SU-DHL-6 (cell line): ENCODE measurements at regions not wholly inside any gene's neighbourhood (a gene's known extent, or its start where the extent isn't known, plus 50 kb on each side); places are given as distances from the start of the nearest gene placed in this dataset.

Source experiments
- H2AFZ ChIP-seq: fragments of 200-600 bp; sonication (generic); 2 replicates; pipeline ENCODE4 v1.6.1; 2014; ENCODE audit warnings: low read depth, mild to moderate bottlenecking, moderate library complexity, mixed read lengths, antibody characterized with exemption, low read length; ENCODE audit not compliant: severe bottlenecking
- H3F3A ChIP-seq: fragments of 200-600 bp; shearing (Covaris generic); 2 replicates; pipeline ENCODE4 v1.6.0; 2016; ENCODE audit warnings: antibody characterized with exemption, mild to moderate bottlenecking; ENCODE audit not compliant: insufficient read depth
- H3K27ac ChIP-seq: fragments of 200-600 bp; sonication (generic); 2 replicates; pipeline ENCODE4 v1.5.1; 2016; ENCODE audit warnings: low read depth, mild to moderate bottlenecking, low read length, moderate library complexity, mixed read lengths
- H3K27me3 ChIP-seq: fragments of 200-600 bp; sonication (generic), shearing (Covaris generic); 2 replicates; pipeline ENCODE4 v1.6.0; 2014; ENCODE audit warnings: mild to moderate bottlenecking, low read length
- H3K36me3 ChIP-seq: fragments of 200-600 bp; sonication (generic); 2 replicates; pipeline ENCODE4 v1.6.1; 2014; ENCODE audit warnings: mild to moderate bottlenecking, low read length, mixed read lengths
- H3K4me2 ChIP-seq: fragments of 300-600, 200-600 bp; shearing (Covaris generic), sonication (generic); 2 replicates; pipeline ENCODE4 v1.6.0; 2014; ENCODE audit warnings: low read length, low read depth, mild to moderate bottlenecking; ENCODE audit not compliant: poor library complexity, severe bottlenecking
- H3K4me3 ChIP-seq: fragments of 200-600 bp; sonication (generic); 2 replicates; pipeline ENCODE4 v1.5.1; 2014; ENCODE audit warnings: antibody characterized with exemption, low read length, mild to moderate bottlenecking, mixed read lengths; ENCODE audit not compliant: insufficient read depth, poor library complexity, severe bottlenecking
- H3K79me2 ChIP-seq: fragments of 200-600 bp; sonication (generic); 2 replicates; pipeline ENCODE4 v1.6.1; 2014; ENCODE audit warnings: mild to moderate bottlenecking, low read length, moderate library complexity; ENCODE audit not compliant: insufficient read depth
- H3K9ac ChIP-seq: fragments of 200-600 bp; sonication (generic); 2 replicates; pipeline ENCODE4 v1.7.0; 2014; ENCODE audit warnings: mild to moderate bottlenecking, low read length
- H3K9me2 ChIP-seq: fragments of 200-600 bp; sonication (generic); replicated peaks from 2 replicates; pipeline ENCODE4 v1.6.1; 2014; ENCODE audit warnings: low read length; ENCODE audit not compliant: insufficient read depth
- H3K9me3 ChIP-seq: fragments of 200-600 bp; sonication (generic); 2 replicates; pipeline ENCODE4 v1.6.1; 2014; ENCODE audit warnings: low read length, mixed read lengths; ENCODE audit not compliant: insufficient read depth
- H4K20me1 ChIP-seq: fragments of 200-600 bp; sonication (generic); 2 replicates; pipeline ENCODE4 v1.6.1; 2014; ENCODE audit warnings: low read depth, mild to moderate bottlenecking, antibody characterized with exemption, low read length, moderate library complexity, mixed read lengths
- EZH2phosphoT487 ChIP-seq: fragments of 200-600 bp; sonication (generic), shearing (Covaris generic); conservative IDR thresholded peaks from 2 replicates; pipeline ENCODE4 v1.6.1; 2018; ENCODE audit warnings: mild to moderate bottlenecking, antibody characterized with exemption, low read length, moderate library complexity, mixed read lengths
- TF ChIP-seq, protein P1 (sequence below): fragments of 200-600 bp; sonication (generic); IDR thresholded peaks from one replicate; pipeline ENCODE4 v1.5.1; 2017; ENCODE audit warnings: antibody characterized with exemption, mild to moderate bottlenecking, low read length, moderate library complexity; ENCODE audit not compliant: insufficient read depth, poor library complexity, severe bottlenecking

DNA sequence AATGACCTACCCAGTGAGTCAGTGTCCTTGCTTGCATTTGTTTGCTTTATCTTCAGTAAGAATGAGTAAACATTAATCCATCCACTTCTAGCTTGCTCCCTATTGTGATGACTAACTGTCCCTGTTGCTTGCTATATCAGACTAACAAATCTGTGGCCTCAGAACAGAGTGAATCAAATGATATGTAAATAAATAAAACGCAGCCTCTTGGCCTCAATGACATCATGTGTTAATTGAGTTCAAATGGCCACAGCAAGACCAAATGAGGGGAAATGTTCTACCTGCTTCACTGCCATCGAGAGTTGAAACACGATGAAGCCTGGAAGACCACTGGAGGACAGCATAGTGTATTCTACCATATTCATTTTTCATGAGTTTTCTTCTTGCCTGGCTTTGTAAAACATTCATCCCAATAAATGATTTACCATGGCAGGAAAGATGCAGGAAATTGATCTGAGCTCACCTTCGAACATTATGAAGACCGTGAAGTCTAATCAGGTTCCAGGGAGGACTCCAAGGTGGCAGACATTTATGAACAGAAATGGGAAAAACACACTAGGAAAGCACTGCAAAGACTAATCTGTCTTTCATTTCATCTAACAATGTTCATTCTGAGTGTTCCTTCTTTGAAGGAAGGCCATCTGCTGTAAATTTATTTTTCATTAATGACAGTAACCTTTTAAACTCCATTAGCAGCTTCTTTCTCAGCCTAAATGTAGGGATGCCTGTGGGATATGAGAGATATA, 1144.5 kb downstream of the TUSC7 start:
- H3K4me2 ChIP-seq: no peak overlapping the region

DNA sequence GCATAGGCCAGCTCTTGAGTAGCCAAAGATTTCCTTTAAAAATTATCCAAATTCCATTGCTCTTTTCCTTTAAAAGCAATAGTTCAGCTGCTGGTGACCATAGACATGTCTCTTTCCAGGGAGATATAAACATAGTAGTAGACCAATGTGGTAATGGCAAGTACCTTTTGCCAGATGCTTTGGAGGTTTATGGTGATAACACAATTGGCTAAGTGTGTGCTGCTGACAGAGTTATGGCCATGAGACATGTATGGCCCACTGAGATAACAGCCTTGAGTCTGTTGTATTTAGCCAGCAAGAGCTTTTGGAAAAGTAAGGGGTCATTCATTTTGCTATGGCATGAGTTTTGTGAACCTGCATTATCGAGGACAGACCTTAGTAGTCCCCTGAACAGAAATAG, 1146.8 kb downstream of the TUSC7 start:
- no peaks in the 10 kb centered on the region for H3F3A ChIP-seq
- no peaks in the 10 kb centered on the region for H3K9me2 ChIP-seq
- no peaks in the 10 kb centered on the region for H3K36me3 ChIP-seq
- H3K4me3 ChIP-seq: no peak overlapping the region
- no peak for TF ChIP-seq EZH2phosphoT487
- TF ChIP-seq, protein P1, sequence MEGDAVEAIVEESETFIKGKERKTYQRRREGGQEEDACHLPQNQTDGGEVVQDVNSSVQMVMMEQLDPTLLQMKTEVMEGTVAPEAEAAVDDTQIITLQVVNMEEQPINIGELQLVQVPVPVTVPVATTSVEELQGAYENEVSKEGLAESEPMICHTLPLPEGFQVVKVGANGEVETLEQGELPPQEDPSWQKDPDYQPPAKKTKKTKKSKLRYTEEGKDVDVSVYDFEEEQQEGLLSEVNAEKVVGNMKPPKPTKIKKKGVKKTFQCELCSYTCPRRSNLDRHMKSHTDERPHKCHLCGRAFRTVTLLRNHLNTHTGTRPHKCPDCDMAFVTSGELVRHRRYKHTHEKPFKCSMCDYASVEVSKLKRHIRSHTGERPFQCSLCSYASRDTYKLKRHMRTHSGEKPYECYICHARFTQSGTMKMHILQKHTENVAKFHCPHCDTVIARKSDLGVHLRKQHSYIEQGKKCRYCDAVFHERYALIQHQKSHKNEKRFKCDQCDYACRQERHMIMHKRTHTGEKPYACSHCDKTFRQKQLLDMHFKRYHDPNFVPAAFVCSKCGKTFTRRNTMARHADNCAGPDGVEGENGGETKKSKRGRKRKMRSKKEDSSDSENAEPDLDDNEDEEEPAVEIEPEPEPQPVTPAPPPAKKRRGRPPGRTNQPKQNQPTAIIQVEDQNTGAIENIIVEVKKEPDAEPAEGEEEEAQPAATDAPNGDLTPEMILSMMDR: no peak
- H3K4me2 ChIP-seq: no peak overlapping the region
- no peak overlapping the region for H3K9ac ChIP-seq
- no peaks in the 10 kb centered on the region for H3K79me2 ChIP-seq
- H3K27me3 ChIP-seq: no peaks in the 10 kb centered on the region
- H3K9me3 ChIP-seq: no peaks in the 10 kb centered on the region
- H4K20me1 ChIP-seq: no peaks in the 10 kb centered on the region
- no peak overlapping the region for H2AFZ ChIP-seq
- no peak overlapping the region for H3K27ac ChIP-seq

More for the DNA sequence above, 1144.5 kb downstream of the TUSC7 start:
- Histone ChIP-seq H4K20me1 (no peaks in the 10 kb centered on the region), H2AFZ (no peak overlapping the region), H3F3A (no peaks in the 10 kb centered on the region), H3K27me3 (no peaks in the 10 kb centered on the region), H3K9me2 (no peaks in the 10 kb centered on the region), H3K9ac (no peak overlapping the region), H3K79me2 (no peaks in the 10 kb centered on the region), H3K4me3 (no peak overlapping the region), H3K36me3 (no peaks in the 10 kb centered on the region), H3K9me3 (no peaks in the 10 kb centered on the region), H3K27ac (no peak overlapping the region)
- TF ChIP-seq EZH2phosphoT487: no peak
- TF ChIP-seq, protein P1: no peak

DNA sequence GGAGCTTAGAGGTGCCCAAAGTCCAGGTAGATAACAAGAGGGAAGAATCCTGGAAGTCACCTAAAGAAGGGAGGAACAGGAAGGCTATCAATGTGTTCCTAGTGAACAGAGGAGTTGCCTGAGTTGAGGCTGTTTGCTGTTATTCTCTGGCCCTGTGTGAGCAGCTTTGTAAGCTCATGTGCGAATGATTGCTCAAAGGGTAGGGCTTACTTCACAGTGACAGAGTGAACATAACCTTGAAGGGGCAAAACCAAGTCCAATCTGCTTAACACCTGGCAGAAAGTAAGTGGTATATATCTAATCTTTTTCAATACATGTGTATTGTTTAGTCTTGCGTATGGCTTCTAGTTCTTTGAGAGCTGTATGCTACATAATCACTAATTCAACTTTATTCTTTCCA, 1153.6 kb downstream of the TUSC7 start:
- Histone ChIP-seq H3K36me3 (no peaks in the 10 kb centered on the region), H3K4me2 (no peak overlapping the region), H3K27me3 (no peaks in the 10 kb centered on the region), H3K9me2 (no peaks in the 10 kb centered on the region), H4K20me1 (no peaks in the 10 kb centered on the region), H3K27ac (no peak overlapping the region), H2AFZ (no peak overlapping the region), H3K9ac (no peak overlapping the region), H3K9me3 (no peaks in the 10 kb centered on the region), H3K79me2 (no peaks in the 10 kb centered on the region), H3F3A (no peaks in the 10 kb centered on the region), H3K4me3 (no peak overlapping the region)
- no peak for TF ChIP-seq EZH2phosphoT487
- TF ChIP-seq, protein P1: no peak
